C4-2B (cell line): ENCODE measurements at regions not wholly inside any gene's neighbourhood (a gene's known extent, or its start where the extent isn't known, plus 50 kb on each side); places are given as distances from the start of the nearest gene placed in this dataset.

Experiments
- H3K27ac ChIP-seq: fragments of 450-650 bp; 2 replicates; pipeline ENCODE4 v1.5.1; 2017
- ZFX ChIP-seq: fragments of 450-650 bp; IDR thresholded peaks from 2 replicates; pipeline ENCODE4 v1.6.1; 2017
- TF ChIP-seq, protein P1 (sequence below): fragments of 450-650 bp; conservative IDR thresholded peaks from 2 replicates; pipeline ENCODE4 v1.5.1; 2017; ENCODE audit warnings: mild to moderate bottlenecking

DNA sequence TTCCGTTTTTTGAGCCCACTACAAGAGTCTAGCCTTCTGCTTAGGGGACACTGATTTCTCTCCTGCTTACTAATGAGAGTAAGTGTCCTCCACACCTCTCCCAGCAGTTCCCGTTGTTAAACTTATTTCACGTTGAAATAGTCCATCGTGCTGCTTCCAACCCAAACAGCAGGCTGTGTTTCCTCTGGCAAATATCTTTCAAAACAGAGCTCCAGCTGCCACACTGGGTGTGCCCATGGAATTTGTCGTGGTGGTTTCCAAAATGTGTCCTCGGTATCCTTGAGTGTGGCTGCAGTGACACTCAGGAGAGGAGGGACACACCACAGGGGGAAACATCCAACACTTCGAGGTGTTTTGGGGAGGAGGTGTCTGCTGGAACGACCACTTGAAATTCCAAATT is 176.5 kb upstream of the RALGAPA2 start:
- no peak overlapping the region for H3K27ac ChIP-seq
- TF ChIP-seq ZFX = no peak
- TF ChIP-seq, protein P1, sequence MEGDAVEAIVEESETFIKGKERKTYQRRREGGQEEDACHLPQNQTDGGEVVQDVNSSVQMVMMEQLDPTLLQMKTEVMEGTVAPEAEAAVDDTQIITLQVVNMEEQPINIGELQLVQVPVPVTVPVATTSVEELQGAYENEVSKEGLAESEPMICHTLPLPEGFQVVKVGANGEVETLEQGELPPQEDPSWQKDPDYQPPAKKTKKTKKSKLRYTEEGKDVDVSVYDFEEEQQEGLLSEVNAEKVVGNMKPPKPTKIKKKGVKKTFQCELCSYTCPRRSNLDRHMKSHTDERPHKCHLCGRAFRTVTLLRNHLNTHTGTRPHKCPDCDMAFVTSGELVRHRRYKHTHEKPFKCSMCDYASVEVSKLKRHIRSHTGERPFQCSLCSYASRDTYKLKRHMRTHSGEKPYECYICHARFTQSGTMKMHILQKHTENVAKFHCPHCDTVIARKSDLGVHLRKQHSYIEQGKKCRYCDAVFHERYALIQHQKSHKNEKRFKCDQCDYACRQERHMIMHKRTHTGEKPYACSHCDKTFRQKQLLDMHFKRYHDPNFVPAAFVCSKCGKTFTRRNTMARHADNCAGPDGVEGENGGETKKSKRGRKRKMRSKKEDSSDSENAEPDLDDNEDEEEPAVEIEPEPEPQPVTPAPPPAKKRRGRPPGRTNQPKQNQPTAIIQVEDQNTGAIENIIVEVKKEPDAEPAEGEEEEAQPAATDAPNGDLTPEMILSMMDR = no peak

DNA sequence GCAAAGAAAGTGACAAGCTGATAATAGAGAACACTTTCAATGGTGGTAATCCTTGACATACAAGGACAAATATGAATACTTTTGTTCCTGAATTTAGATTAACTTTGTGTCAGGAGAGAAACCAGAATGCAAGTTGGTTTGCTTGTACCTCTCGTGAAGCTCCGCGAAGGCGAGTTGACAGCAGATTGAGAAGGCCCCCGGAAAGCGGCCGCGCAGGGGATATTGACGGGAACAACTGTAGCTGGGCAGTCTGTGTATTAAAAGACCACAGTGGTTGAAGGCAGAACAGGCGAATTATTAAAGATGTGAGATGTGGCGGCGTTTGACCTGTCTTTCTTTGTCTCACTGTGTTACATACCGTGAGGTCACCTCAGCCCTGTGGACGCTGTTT is 175.8 kb upstream of the RALGAPA2 start:
- TF ChIP-seq ZFX = no peak
- TF ChIP-seq, protein P1 = no peak
- H3K27ac ChIP-seq = no peak overlapping the region

DNA sequence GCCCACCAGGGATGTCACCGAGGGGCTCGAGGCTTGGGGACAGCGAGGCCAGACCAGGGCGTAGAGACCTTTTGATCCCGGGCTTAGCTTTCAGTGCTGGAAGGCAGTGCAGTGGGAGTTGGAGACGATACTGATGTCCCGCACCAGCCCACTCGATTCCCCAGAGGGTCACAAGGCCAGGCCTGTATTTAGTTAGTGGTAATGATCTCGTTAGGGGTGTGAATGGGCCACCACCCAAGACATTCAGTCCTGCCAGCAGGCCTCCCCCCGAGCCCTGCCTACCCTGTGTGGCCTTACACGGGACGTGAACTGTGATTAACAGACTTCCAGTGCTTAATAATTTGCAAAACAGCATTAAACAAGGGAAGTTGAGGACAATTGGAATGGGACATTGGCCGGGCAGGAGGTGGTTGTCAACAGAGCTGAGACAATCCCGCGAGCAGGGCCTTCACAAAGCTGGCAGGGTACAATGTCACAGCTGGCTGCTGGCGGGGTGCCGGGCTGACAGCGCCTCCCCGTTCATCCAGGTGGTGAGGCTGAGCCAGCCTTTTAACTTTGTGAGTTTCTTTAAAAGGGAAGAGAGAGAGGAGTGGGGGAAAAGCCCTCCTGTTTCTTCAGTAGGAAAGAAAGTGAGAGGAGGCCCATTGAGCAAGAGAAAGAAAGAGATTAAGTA is 175.3 kb upstream of the RALGAPA2 start:
- TF ChIP-seq, protein P1 = no peak
- no peak for TF ChIP-seq ZFX
- no peak overlapping the region for H3K27ac ChIP-seq

DNA sequence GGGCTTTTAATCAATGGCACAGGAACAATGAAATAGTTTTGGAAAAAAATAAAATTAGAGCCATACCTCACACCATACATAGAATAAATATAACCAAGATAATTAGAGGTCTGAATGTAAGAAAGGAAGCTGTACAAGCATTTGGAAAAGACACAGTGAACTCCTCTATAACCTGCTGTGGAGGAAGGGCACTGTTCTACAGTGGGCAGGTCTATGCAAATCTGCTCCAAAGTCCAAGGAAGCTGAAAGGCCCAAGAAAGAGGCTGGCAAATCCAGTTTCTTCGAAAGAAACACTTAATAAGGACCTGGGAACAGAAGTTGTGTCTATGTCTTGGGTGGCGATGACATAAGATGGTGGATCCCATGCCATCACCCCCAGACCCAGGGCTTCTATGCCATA is 169.4 kb upstream of the RALGAPA2 start:
- TF ChIP-seq, protein P1 = no peak
- no peak for TF ChIP-seq ZFX
- no peak overlapping the region for H3K27ac ChIP-seq

DNA sequence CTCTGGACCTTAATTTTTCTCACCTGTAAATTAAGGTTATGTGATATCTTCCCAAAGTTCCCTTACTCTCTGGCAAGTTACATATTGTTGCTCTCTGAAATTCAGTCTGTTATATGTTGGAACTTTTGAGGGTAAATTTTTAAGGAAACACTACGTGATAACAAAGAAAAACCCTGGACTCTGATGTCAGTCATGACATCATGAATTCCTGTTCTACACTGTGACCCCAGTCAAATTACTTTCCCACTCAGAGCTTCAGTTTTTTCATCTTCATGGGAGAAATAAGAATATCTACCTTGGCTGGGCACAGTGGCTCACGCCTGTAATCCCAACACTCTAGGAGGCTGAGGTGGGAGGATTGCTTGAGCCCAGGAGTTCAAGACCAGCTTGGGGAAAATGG is 164.6 kb upstream of the RALGAPA2 start:
- TF ChIP-seq, protein P1 = no peak
- no peak for TF ChIP-seq ZFX
- H3K27ac ChIP-seq = no peak overlapping the region

DNA sequence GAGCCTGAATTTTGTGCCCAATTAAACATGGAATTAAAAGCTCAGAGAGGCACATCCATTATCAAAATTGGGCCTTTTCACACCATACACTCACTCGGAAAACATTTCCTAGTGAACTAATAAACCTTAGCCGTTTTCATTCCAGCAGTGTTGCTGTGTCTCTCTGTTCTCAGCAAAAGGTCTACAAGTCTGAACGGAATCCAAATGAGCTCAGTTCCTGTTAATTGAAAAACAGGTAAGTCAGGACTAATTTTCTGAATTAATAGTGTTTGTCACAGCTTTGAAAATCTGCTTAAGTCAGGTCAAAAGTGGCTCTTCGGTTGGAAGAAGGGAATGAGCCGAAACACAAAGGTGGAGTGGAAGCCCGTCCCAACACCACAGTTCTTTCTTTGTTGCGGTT is 163.3 kb upstream of the RALGAPA2 start:
- TF ChIP-seq, protein P1 = no peak
- no peak for TF ChIP-seq ZFX
- H3K27ac ChIP-seq = no peak overlapping the region

DNA sequence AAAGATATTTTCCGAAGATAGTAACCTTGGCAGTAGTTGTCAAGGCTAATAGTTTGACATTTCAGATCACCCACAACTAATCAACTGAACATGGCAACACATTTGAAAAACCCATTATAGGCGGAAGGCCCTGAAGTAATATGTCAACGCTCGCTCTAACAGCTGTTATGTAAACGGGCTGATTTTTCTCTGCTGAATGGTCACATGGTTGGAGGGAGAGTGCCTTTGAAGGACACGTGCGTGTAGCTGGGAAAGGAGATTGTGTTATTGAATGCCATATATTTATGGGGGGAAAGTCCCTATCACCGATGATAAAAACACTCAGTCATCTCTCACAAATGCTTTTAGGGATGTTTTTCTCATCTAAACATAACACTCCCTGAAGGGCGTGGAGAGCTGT is 160.0 kb upstream of the RALGAPA2 start:
- H3K27ac ChIP-seq = no peak overlapping the region
- TF ChIP-seq ZFX = no peak
- TF ChIP-seq, protein P1 = no peak
